Muscle of back (tissue), 3 donors: ENCODE measurements at regions not wholly inside any gene's neighbourhood (a gene's known extent, or its start where the extent isn't known, plus 50 kb on each side); places are given as distances from the start of the nearest gene placed in this dataset.

Experiments
- DNase-seq, 3 donors: peaks; one replicate each; pipeline versions ENCODE4 v3.0.0 to v3.0.0-alpha.2; 2013

DNA sequence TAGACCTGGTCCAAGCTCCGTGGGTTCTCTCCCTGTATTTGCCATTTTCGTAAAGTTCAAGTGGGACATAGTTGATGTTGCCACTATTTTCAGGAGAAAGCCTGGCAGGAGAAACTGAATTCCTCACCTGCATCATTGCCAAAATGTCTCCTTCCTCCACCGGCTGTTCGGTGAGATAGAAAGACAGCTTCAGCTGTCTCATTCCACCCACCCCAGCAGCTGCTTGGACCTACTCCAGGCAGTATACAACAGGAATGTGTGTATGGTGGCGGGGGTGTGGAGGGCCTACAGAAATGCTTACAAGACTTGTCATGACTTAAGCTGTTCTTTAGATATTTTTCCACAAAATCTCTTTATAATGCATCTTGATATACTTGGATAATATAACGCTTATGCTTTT lies 132.7 kb upstream of the RAP2B start:
- peak; percentile 77 to 88 (median 87) for DNase-seq

DNA sequence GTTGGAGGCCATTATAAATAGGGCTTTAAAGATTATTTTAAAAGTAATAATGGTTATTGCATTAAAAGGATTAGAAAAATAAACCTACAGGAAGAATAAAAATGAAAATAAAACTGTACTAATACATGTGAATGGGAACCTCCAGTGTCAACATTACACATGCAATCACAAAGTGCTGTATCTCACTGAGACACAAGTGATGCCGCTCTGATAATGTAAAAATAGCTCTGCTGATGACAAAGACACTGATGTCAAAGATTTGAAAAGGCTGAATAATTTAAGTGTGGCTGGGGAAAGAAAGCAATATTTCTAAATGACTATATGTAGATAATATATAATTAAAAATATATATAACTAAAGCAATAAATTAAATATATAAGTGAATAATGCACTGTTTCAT lies 129.1 kb upstream of the RAP2B start:
- DNase-seq: no peak

GRCh38 chr3:153036846-153037245 lies 125.2 kb upstream of the RAP2B start:
- no peak for DNase-seq

DNA sequence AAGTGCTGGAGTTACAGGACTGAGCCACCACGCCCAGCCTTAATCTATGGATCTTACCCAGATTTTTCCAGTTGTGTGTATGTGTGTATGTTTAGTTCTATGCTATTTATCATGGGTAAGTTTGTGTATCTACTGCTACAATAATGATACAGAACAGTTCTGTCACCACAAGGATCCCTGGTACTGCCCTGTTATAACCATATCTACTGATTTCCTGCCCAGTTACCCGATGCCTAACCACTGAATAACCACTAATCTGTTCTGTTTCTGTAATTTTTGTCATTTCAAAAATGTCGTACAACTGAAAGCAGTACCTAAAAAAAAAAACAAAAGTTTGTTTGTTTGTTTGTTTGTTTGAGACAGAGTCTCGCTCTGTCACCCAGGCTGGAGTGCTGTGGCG lies 123.7 kb upstream of the RAP2B start:
- DNase-seq: no peak

DNA sequence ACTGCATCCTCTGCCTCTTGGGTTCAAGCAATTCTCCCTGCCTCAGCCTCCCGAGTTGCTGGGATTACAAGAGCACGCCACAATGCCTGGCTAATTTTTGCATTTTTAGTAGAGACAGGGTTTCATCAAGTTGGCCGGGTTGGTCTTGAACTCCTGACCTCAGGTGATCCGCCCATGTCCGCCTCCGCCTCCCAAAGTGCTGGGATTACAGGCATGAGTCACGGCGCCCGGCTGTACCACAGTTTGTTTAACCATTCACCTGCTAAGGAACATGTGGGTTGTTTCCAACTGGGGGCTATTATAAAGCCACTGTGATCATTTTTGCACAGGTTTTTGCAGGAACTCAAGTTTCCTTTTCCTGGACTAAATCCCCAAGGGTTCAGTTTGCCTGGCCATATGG lies 123.2 kb upstream of the RAP2B start:
- DNase-seq: no peak

DNA sequence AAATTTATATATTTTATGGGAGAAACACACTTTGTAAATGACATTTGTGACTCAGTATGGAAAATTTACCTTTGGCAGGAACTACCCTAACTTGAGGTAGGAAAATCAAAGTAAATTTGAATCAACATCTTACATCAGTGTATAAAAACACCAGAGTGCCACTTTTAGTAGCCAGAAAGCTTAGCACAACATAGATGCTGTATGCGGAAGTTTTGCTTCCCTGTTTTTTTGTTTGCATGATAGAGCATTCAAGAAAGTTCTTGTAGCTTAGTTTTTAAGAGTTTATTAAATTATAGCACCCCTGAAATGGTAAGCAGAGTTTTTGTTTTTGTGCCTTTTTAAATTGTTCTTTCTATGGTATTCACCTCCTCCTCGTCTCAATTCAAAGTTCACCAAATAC lies 120.8 kb upstream of the RAP2B start:
- DNase-seq: no peak

GRCh38 chr3:153042088-153042487 lies 119.9 kb upstream of the RAP2B start:
- DNase-seq: no peak

DNA sequence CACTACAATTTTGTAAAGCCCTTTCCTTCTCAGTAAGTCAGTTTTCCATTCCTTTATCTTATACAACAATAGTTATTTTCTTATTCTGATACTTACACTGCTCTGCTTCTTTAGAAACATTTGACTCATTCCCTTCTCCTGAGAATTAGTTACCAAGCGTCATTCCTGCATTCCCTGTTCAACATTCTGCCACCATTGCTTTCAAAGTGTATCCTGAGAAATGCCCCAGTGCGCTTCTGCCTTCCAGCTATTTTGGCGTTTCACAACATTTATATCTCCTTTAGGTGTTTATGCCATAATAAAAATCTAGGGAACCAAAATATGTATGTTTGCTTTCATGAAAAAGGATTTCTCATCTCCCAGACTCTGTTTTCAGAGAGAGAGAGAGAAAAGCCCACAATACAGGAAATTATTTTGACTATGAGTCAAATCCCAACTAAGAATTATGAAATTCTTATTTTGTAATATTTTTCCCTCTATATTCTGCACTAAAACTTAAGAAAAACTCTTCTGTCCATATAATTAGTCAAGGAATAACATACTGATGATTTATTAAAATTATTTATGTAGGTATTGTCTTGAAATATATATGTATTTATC lies 118.2 kb upstream of the RAP2B start:
- DNase-seq: no peak

DNA sequence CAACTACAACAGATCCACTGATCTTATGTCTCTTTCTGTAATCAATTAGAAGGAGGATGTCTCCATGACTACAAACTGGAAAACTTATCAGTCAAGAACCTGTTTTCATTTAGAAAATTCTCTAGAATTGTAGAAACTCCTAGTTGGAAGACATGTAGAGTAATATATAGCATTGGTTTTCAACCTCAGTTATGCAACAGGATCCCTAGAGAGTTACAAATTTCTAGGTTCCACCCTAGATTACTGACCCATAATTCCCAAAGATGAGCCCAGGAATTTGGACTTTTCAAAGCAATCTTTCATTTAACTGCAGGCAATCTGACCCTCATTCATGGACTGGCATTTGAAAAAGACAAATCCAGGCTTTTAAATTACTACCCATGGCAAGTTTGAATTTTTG lies 116.9 kb upstream of the RAP2B start:
- DNase-seq: no peak

- DNase-seq: no peak
Measured at GRCh38 chr3:153050978-153051377, 111.0 kb upstream of the RAP2B start.

- DNase-seq: peak in 1 of 3 donors; percentile 70
Measured at GRCh38 chr3:153051427-153052095, 110.5 kb upstream of the RAP2B start.

DNA sequence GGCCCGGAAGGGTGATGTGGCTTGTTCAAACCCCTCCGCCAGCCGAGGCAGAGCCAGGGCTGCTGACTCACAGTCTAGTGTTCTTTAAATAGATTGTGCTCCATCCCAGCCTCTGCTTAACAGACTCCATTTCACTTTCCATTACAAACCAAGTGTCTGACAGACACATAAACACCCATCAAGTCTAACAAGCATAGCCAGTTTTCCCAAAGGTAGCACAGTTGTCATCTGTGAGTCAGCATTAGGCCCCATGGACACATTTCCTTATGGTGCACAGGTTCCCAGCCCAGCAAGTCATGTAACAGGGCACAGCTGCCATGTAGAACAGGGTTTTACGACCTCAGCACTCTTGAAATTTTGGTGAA lies 109.9 kb upstream of the RAP2B start:
- peak in 1 of 3 donors; percentile 87 for DNase-seq

GRCh38 chr3:153055217-153055616 lies 106.8 kb upstream of the RAP2B start:
- no peak for DNase-seq

DNA sequence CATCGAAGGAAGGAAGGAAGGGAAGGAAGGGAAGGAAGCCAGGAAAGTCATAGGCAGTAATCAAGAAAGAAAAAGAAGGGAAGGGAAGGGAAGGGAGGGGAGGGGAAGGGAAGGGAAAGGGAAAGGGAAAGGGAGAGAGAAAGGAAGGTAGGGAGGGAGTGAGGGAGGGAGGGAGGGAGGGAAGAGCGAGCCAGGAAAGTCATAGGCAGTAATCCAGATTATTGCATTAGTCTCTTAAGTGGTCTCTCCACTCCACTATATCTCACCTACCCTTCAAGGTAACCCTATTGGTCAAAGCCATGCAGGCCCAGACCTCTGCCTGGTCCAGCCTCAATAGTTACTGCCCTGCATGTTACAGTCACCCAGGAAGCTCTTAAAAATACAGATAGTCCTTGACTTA lies 106.2 kb upstream of the RAP2B start:
- no peak for DNase-seq

GRCh38 chr3:153058031-153058688 lies 103.9 kb upstream of the RAP2B start:
- peak in 1 of 3 donors; percentile 41 for DNase-seq

GRCh38 chr3:153060346-153060745 lies 101.7 kb upstream of the RAP2B start:
- DNase-seq: no peak

GRCh38 chr3:153061938-153062528 lies 100.0 kb upstream of the RAP2B start:
- no peak for DNase-seq

DNA sequence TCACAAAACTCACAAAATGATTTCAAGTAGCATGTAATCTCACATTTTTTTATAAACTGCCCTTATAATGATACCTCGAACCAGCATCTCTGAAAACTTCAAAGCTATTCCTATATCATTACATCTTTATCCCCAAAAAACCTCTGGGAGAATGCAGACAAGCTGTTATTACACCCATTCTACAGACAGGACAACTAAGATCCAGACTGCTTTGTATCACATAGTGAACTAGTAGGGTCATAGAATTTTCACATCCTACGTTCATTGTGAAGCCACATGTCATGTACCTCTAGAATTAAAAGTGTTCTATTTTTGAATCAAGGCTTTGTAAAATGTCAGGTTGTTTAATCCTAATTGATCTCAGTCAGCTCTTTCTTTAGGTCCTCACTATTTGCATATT lies 98.7 kb upstream of the RAP2B start:
- DNase-seq: no peak

GRCh38 chr3:153066983-153067382 lies 95.0 kb upstream of the RAP2B start:
- no peak for DNase-seq

GRCh38 chr3:153069598-153070510 lies 92.2 kb upstream of the RAP2B start:
- peak in 1 of 3 donors; percentile 34 for DNase-seq

GRCh38 chr3:153070511-153070868 lies 91.5 kb upstream of the RAP2B start:
- no peak for DNase-seq

- no peak for DNase-seq
Measured at GRCh38 chr3:153072382-153072781, 89.6 kb upstream of the RAP2B start.
